ENCODE measurements at regions not wholly inside any gene's neighbourhood (a gene's known extent, or its start where the extent isn't known, plus 50 kb on each side); places are given as distances from the start of the nearest gene placed in this dataset.
A peak's percentile ranks its signal among the peaks of the same experiment; 100 is the strongest.

- TF ChIP-seq ZBTB49 (tag by site-specific recombination; IDR thresholded peaks at IDR 0.05; ENCODE audit: low read depth), result no peak
- TF ChIP-seq ZNF580 (tag by site-specific recombination; IDR thresholded peaks at IDR 0.05), result no peak
Observed at GRCh38 chr11:92050305-92050704, 174.3 kb upstream of the FAT3 start (continued).

- Histone ChIP-seq H3K36me3 (ENCODE audit: control insufficient read depth in 2 of 2, insufficient read depth in 1 of 2, low read length in 2 of 2) (no peaks in the 10 kb centered on the region), H3K27ac (ENCODE audit: extremely low read depth, low read depth, low read length) (no peak overlapping the region), H3K4me1 (ENCODE audit: control insufficient read depth, insufficient read depth, low read length) (no peaks in the 10 kb centered on the region), H3K9me3 (ENCODE audit: control insufficient read depth, insufficient read depth, low read depth, low read length) (no peaks in the 10 kb centered on the region), H3K4me3 (ENCODE audit: low read depth, low read length) (no peak overlapping the region)
- POLR2A ChIA-PET, result no interaction called here
- CTCF ChIA-PET, result interaction anchor here (1.0 kb wide), 1 partner anchor 292 kb away, joined by 3 read pairs; no protein-coding TSS in a partner anchor
- TF ChIP-seq ZNF221 (tag by site-specific recombination; IDR thresholded peaks at IDR 0.05; ENCODE audit: borderline replicate concordance), result no peak
- no peak for TF ChIP-seq ZNF670 (tag by site-specific recombination; IDR thresholded peaks at IDR 0.05; ENCODE audit: low read depth)
- no peak for TF ChIP-seq ZNF518A (tag by site-specific recombination; conservative IDR thresholded peaks at IDR 0.05; ENCODE audit: low read depth)
- no peak for TF ChIP-seq SALL2 (tag by site-specific recombination; IDR thresholded peaks at IDR 0.05; ENCODE audit: borderline replicate concordance)
- TF ChIP-seq ZFP69B (tag by site-specific recombination; IDR thresholded peaks at IDR 0.05), result peak; percentile 74
- no peak for TF ChIP-seq ZNF2 (tag by site-specific recombination; IDR thresholded peaks at IDR 0.05)
- no peak for TF ChIP-seq ZNF433 (tag by site-specific recombination; IDR thresholded peaks at IDR 0.05; ENCODE audit: low read depth)
- TF ChIP-seq ZNF664 (tag by site-specific recombination; IDR thresholded peaks at IDR 0.05), result 0 out of 2 replicates have a peak, but pooled peaks have one; percentile 41
- no peak for TF ChIP-seq ZBTB1 (tag by site-specific recombination; IDR thresholded peaks at IDR 0.05)
- no peak for TF ChIP-seq ZNF155 (tag by site-specific recombination; IDR thresholded peaks at IDR 0.05)
- TF ChIP-seq PRDM10 (tag by site-specific recombination; IDR thresholded peaks at IDR 0.05), result peak; percentile 70
- TF ChIP-seq MEIS1 (CRISPR knock-in tag; IDR thresholded peaks at IDR 0.05; ENCODE audit: borderline replicate concordance), result peak; percentile 79
- no peak for TF ChIP-seq ZNF184 (tag by site-specific recombination; IDR thresholded peaks at IDR 0.05)
- TF ChIP-seq ZNF624 (tag by site-specific recombination; IDR thresholded peaks at IDR 0.05), result no peak
- no peak for TF ChIP-seq SETDB1 (IDR thresholded peaks at IDR 0.05; ENCODE audit: insufficient read length, low read length)
- no peak for TF ChIP-seq ZNF623 (tag by site-specific recombination; IDR thresholded peaks at IDR 0.05)
- no peak for TF ChIP-seq YY2 (tag by site-specific recombination; IDR thresholded peaks at IDR 0.05)
- no peak for TF ChIP-seq ZNF280C (tag by site-specific recombination; IDR thresholded peaks at IDR 0.05)
- TF ChIP-seq MYNN (tag by site-specific recombination; IDR thresholded peaks at IDR 0.05; ENCODE audit: borderline replicate concordance), result no peak
- no peak for TF ChIP-seq ZNF26 (tag by site-specific recombination; IDR thresholded peaks at IDR 0.05)
Observed at GRCh38 chr11:92048415-92048814, 176.2 kb upstream of the FAT3 start.
